Fibroblast of lung (primary cell): ENCODE measurements at regions not wholly inside any gene's neighbourhood (a gene's known extent, or its start where the extent isn't known, plus 50 kb on each side); places are given as distances from the start of the nearest gene placed in this dataset.

Experiments used
- EZH2 ChIP-seq: IDR thresholded peaks from 2 replicates; pipeline ENCODE4 v1.5.1; 2012; ENCODE audit warnings: low read length, control low read depth, mild to moderate bottlenecking; ENCODE audit errors: missing control alignments
- TF ChIP-seq, protein P1 (sequence below), 2 donors: IDR thresholded peaks in 1 of 2; conservative IDR thresholded peaks in 1 of 2; 1 replicate in 1 of 2; 2 replicates in 1 of 2; pipeline ENCODE4 v1.5.1; 2011 to 2012; ENCODE audit warnings: low read length in 2 of 2, control low read depth in 1 of 2, inconsistent platforms in 1 of 2, low read depth in 1 of 2, mild to moderate bottlenecking in 1 of 2

GRCh38 chr4:146022541-146022940 is 83.9 kb upstream of the ZNF827 start:
- TF ChIP-seq, protein P1, sequence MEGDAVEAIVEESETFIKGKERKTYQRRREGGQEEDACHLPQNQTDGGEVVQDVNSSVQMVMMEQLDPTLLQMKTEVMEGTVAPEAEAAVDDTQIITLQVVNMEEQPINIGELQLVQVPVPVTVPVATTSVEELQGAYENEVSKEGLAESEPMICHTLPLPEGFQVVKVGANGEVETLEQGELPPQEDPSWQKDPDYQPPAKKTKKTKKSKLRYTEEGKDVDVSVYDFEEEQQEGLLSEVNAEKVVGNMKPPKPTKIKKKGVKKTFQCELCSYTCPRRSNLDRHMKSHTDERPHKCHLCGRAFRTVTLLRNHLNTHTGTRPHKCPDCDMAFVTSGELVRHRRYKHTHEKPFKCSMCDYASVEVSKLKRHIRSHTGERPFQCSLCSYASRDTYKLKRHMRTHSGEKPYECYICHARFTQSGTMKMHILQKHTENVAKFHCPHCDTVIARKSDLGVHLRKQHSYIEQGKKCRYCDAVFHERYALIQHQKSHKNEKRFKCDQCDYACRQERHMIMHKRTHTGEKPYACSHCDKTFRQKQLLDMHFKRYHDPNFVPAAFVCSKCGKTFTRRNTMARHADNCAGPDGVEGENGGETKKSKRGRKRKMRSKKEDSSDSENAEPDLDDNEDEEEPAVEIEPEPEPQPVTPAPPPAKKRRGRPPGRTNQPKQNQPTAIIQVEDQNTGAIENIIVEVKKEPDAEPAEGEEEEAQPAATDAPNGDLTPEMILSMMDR (conservative IDR thresholded peaks at IDR 0.05 in 1 of 2, IDR thresholded peaks at IDR 0.05 in 1 of 2; ENCODE audit: low read depth in 1 of 2, low read length in 2 of 2) = no peak
- TF ChIP-seq EZH2 = no peak
